ENCODE measurements at regions not wholly inside any gene's neighbourhood (a gene's known extent, or its start where the extent isn't known, plus 50 kb on each side); places are given as distances from the start of the nearest gene placed in this dataset.

- Histone ChIP-seq H3K36me3 (ENCODE audit: control insufficient read depth, insufficient read depth, low read length) (no peaks in the 10 kb centered on the region), H3K9ac (ENCODE audit: low read length) (no peak overlapping the region), H3K56ac (ENCODE audit: low read length) (no peak overlapping the region), H4K5ac (ENCODE audit: low read length) (no peak overlapping the region), H3K23ac (ENCODE audit: low read length) (no peak overlapping the region), H3K4me1 (ENCODE audit: control insufficient read depth, low read depth, low read length) (peaks cover 7% of the 10 kb centered on the region), H2AK5ac (ENCODE audit: low read length) (no peak overlapping the region), H3K4me2 (ENCODE audit: low read length) (no peak overlapping the region), H3K27me3 (ENCODE audit: insufficient read depth, low read length, poor library complexity) (no peaks in the 10 kb centered on the region), H4K8ac (ENCODE audit: low read depth, low read length) (no peak overlapping the region), H3K79me2 (ENCODE audit: control insufficient read depth, insufficient read depth, low read length) (no peaks in the 10 kb centered on the region), H3K27ac (ENCODE audit: low read depth, low read length) (no peak overlapping the region), H3K79me1 (ENCODE audit: low read length) (no peaks in the 10 kb centered on the region), H2BK120ac (ENCODE audit: low read depth, low read length) (no peak overlapping the region), H2BK5ac (ENCODE audit: low read length) (no peak overlapping the region), H3K4ac (ENCODE audit: low read depth, low read length) (no peak overlapping the region), H2BK15ac (replicated peaks; ENCODE audit: low read depth) (no peak overlapping the region), H3K18ac (ENCODE audit: low read length) (no peak overlapping the region), H3K4me3 (ENCODE audit: low read length) (no peak overlapping the region)
- no CpG with 5 or more reads among the region's 3 CpGs for WGBS (ENCODE audit: extremely low coverage, insufficient coverage, low lambda C conversion rate)
- no peak for DNase-seq
Observed at GRCh38 chr18:70425236-70425635, 136.4 kb downstream of the SOCS6 start.

GRCh38 chr18:70423988-70424387 lies 135.1 kb downstream of the SOCS6 start:
- Histone ChIP-seq H3K79me2 (ENCODE audit: control insufficient read depth, insufficient read depth, low read length) (no peaks in the 10 kb centered on the region), H3K27me3 (ENCODE audit: insufficient read depth, low read length, poor library complexity) (no peaks in the 10 kb centered on the region), H3K56ac (ENCODE audit: low read length) (no peak overlapping the region), H3K4me1 (ENCODE audit: control insufficient read depth, low read depth, low read length) (peaks cover 7% of the 10 kb centered on the region), H3K27ac (ENCODE audit: low read depth, low read length) (no peak overlapping the region), H2BK15ac (replicated peaks; ENCODE audit: low read depth) (no peak overlapping the region), H3K36me3 (ENCODE audit: control insufficient read depth, insufficient read depth, low read length) (no peaks in the 10 kb centered on the region), H3K9ac (ENCODE audit: low read length) (no peak overlapping the region), H2BK120ac (ENCODE audit: low read depth, low read length) (no peak overlapping the region), H3K4me2 (ENCODE audit: low read length) (no peak overlapping the region), H3K23ac (ENCODE audit: low read length) (no peak overlapping the region), H3K79me1 (ENCODE audit: low read length) (no peaks in the 10 kb centered on the region), H3K4ac (ENCODE audit: low read depth, low read length) (no peak overlapping the region), H4K5ac (ENCODE audit: low read length) (no peak overlapping the region), H3K18ac (ENCODE audit: low read length) (no peak overlapping the region), H2AK5ac (ENCODE audit: low read length) (no peak overlapping the region), H3K4me3 (ENCODE audit: low read length) (no peak overlapping the region), H4K8ac (ENCODE audit: low read depth, low read length) (no peak overlapping the region), H2BK5ac (ENCODE audit: low read length) (no peak overlapping the region)
- no CpG with 5 or more reads among the region's 4 CpGs for WGBS (ENCODE audit: extremely low coverage, insufficient coverage, low lambda C conversion rate)
- DNase-seq = peak; percentile 57

GRCh38 chr18:70423120-70423519 lies 134.3 kb downstream of the SOCS6 start:
- Histone ChIP-seq H3K4me1 (ENCODE audit: control insufficient read depth, low read depth, low read length) (peaks cover 7% of the 10 kb centered on the region), H2BK5ac (ENCODE audit: low read length) (no peak overlapping the region), H2AK5ac (ENCODE audit: low read length) (no peak overlapping the region), H3K36me3 (ENCODE audit: control insufficient read depth, insufficient read depth, low read length) (no peaks in the 10 kb centered on the region), H4K8ac (ENCODE audit: low read depth, low read length) (no peak overlapping the region), H3K56ac (ENCODE audit: low read length) (no peak overlapping the region), H2BK120ac (ENCODE audit: low read depth, low read length) (no peak overlapping the region), H3K4ac (ENCODE audit: low read depth, low read length) (peak overlapping the region; percentile 56), H3K27me3 (ENCODE audit: insufficient read depth, low read length, poor library complexity) (no peaks in the 10 kb centered on the region), H3K18ac (ENCODE audit: low read length) (peak overlapping the region; percentile 28), H4K5ac (ENCODE audit: low read length) (no peak overlapping the region), H3K4me3 (ENCODE audit: low read length) (no peak overlapping the region), H3K4me2 (ENCODE audit: low read length) (no peak overlapping the region), H2BK15ac (replicated peaks; ENCODE audit: low read depth) (no peak overlapping the region), H3K27ac (ENCODE audit: low read depth, low read length) (no peak overlapping the region), H3K9ac (ENCODE audit: low read length) (no peak overlapping the region), H3K23ac (ENCODE audit: low read length) (no peak overlapping the region), H3K79me1 (ENCODE audit: low read length) (no peaks in the 10 kb centered on the region), H3K79me2 (ENCODE audit: control insufficient read depth, insufficient read depth, low read length) (no peaks in the 10 kb centered on the region)
- whole genome bisulfite sequencing (ENCODE audit: extremely low coverage, insufficient coverage, low lambda C conversion rate) = no CpG with 5 or more reads among the region's 5 CpGs
- DNase-seq = no peak

GRCh38 chr18:70422391-70422965 lies 133.6 kb downstream of the SOCS6 start:
- no peak overlapping the region for H4K5ac ChIP-seq (ENCODE audit: low read length)
- no peak overlapping the region for H4K8ac ChIP-seq (ENCODE audit: low read depth, low read length)
- H3K9ac ChIP-seq (ENCODE audit: low read length) = no peak overlapping the region

GRCh38 chr18:70421471-70422390 lies 132.9 kb downstream of the SOCS6 start:
- no peak overlapping the region for H3K4me3 ChIP-seq (ENCODE audit: low read length)
- DNase-seq = peak; percentile 67
- no peak overlapping the region for H3K18ac ChIP-seq (ENCODE audit: low read length)
- no peak overlapping the region for H2BK120ac ChIP-seq (ENCODE audit: low read depth, low read length)
- no peaks in the 10 kb centered on the region for H3K79me2 ChIP-seq (ENCODE audit: control insufficient read depth, insufficient read depth, low read length)
- H3K79me1 ChIP-seq (ENCODE audit: low read length) = no peaks in the 10 kb centered on the region
- H3K4me1 ChIP-seq (ENCODE audit: control insufficient read depth, low read depth, low read length) = peaks cover 7% of the 10 kb centered on the region
- WGBS (ENCODE audit: extremely low coverage, insufficient coverage, low lambda C conversion rate) = no CpG with 5 or more reads among the region's 8 CpGs
- H3K27ac ChIP-seq (ENCODE audit: low read depth, low read length) = peak overlapping the region; percentile 29
- H2BK5ac ChIP-seq (ENCODE audit: low read length) = no peak overlapping the region
- no peak overlapping the region for H3K4ac ChIP-seq (ENCODE audit: low read depth, low read length)
- no peak overlapping the region for H3K9ac ChIP-seq (ENCODE audit: low read length)
- no peak overlapping the region for H3K56ac ChIP-seq (ENCODE audit: low read length)
- no peaks in the 10 kb centered on the region for H3K27me3 ChIP-seq (ENCODE audit: insufficient read depth, low read length, poor library complexity)
- H3K23ac ChIP-seq (ENCODE audit: low read length) = no peak overlapping the region
- no peak overlapping the region for H3K4me2 ChIP-seq (ENCODE audit: low read length)
- H4K8ac ChIP-seq (ENCODE audit: low read depth, low read length) = no peak overlapping the region
- no peaks in the 10 kb centered on the region for H3K36me3 ChIP-seq (ENCODE audit: control insufficient read depth, insufficient read depth, low read length)
- no peak overlapping the region for H4K5ac ChIP-seq (ENCODE audit: low read length)
- H2BK15ac ChIP-seq (replicated peaks; ENCODE audit: low read depth) = no peak overlapping the region
- no peak overlapping the region for H2AK5ac ChIP-seq (ENCODE audit: low read length)

More at GRCh38 chr18:70422391-70422965, 133.6 kb downstream of the SOCS6 start:
- Histone ChIP-seq H3K4me1 (ENCODE audit: control insufficient read depth, low read depth, low read length) (peaks cover 7% of the 10 kb centered on the region), H3K4ac (ENCODE audit: low read depth, low read length) (no peak overlapping the region), H3K27ac (ENCODE audit: low read depth, low read length) (peak overlapping the region; percentile 29), H3K56ac (ENCODE audit: low read length) (peak overlapping the region; percentile 27), H2AK5ac (ENCODE audit: low read length) (no peak overlapping the region), H3K4me2 (ENCODE audit: low read length) (no peak overlapping the region), H3K36me3 (ENCODE audit: control insufficient read depth, insufficient read depth, low read length) (no peaks in the 10 kb centered on the region), H3K79me1 (ENCODE audit: low read length) (no peaks in the 10 kb centered on the region), H3K27me3 (ENCODE audit: insufficient read depth, low read length, poor library complexity) (no peaks in the 10 kb centered on the region), H3K23ac (ENCODE audit: low read length) (no peak overlapping the region), H3K18ac (ENCODE audit: low read length) (no peak overlapping the region), H2BK5ac (ENCODE audit: low read length) (no peak overlapping the region), H3K79me2 (ENCODE audit: control insufficient read depth, insufficient read depth, low read length) (no peaks in the 10 kb centered on the region), H2BK120ac (ENCODE audit: low read depth, low read length) (no peak overlapping the region), H2BK15ac (replicated peaks; ENCODE audit: low read depth) (no peak overlapping the region), H3K4me3 (ENCODE audit: low read length) (no peak overlapping the region)
- peak; percentile 27 for DNase-seq
- WGBS (ENCODE audit: extremely low coverage, insufficient coverage, low lambda C conversion rate) = no CpG with 5 or more reads among the region's 1 CpG
